Astrocyte of the cerebellum (primary cell): ENCODE measurements at regions not wholly inside any gene's neighbourhood (a gene's known extent, or its start where the extent isn't known, plus 50 kb on each side); places are given as distances from the start of the nearest gene placed in this dataset.

Experiments
- DNase-seq: peaks from one replicate; pipeline ENCODE4 v3.0.0-alpha.2; 2011; ENCODE audit warnings: low read depth
- H3K4me3 ChIP-seq: 2 replicates; pipeline ENCODE4 v1.5.1; 2011; ENCODE audit warnings: mild to moderate bottlenecking, low read depth, low read length, moderate library complexity
- CTCF ChIP-seq: IDR thresholded peaks from 2 replicates; pipeline ENCODE4 v1.5.1; 2012; ENCODE audit warnings: low read length, low read depth, moderate library complexity, mild to moderate bottlenecking; ENCODE audit errors: missing control alignments
- in situ Hi-C: cut with HindIII; loops from 2 replicates; pipeline ENCODE4 v1.10.0; 2017; ENCODE audit warnings: low sequenced_read_pairs

- DNase-seq = peak; percentile 71
- no peak overlapping the region for H3K4me3 ChIP-seq
- no peak for TF ChIP-seq CTCF
- in situ Hi-C loops = no loop called here
Measured at GRCh38 chr3:150348500-150348899, 59.6 kb upstream of the TSC22D2 start.

- DNase-seq = no peak
- no peak overlapping the region for H3K4me3 ChIP-seq
- TF ChIP-seq CTCF = no peak
- in situ Hi-C loops = no loop called here
Measured at GRCh38 chr3:150346981-150347863, 60.9 kb upstream of the TSC22D2 start.

GRCh38 chr3:150346266-150346665 lies 61.8 kb upstream of the TSC22D2 start:
- H3K4me3 ChIP-seq = no peak overlapping the region
- no peak for TF ChIP-seq CTCF
- DNase-seq = no peak
- in situ Hi-C loops = no loop called here

GRCh38 chr3:150345021-150345538 lies 63.0 kb upstream of the TSC22D2 start:
- DNase-seq = no peak
- in situ Hi-C loops = no loop called here
- TF ChIP-seq CTCF = no peak
- no peak overlapping the region for H3K4me3 ChIP-seq

- no peak for DNase-seq
- in situ Hi-C loops = no loop called here
Measured at GRCh38 chr3:150344079-150344759, 63.9 kb upstream of the TSC22D2 start.

More at GRCh38 chr3:150344079-150344759, 63.9 kb upstream of the TSC22D2 start:
- no peak overlapping the region for H3K4me3 ChIP-seq
- TF ChIP-seq CTCF = no peak
